ENCODE measurements at regions not wholly inside any gene's neighbourhood (a gene's known extent, or its start where the extent isn't known, plus 50 kb on each side); places are given as distances from the start of the nearest gene placed in this dataset.
"Not testable (repeated sequence)": the region's sequence is repeated elsewhere in the genome, so short reads cannot be mapped to it uniquely, and the experiment has no call there.

DNA sequence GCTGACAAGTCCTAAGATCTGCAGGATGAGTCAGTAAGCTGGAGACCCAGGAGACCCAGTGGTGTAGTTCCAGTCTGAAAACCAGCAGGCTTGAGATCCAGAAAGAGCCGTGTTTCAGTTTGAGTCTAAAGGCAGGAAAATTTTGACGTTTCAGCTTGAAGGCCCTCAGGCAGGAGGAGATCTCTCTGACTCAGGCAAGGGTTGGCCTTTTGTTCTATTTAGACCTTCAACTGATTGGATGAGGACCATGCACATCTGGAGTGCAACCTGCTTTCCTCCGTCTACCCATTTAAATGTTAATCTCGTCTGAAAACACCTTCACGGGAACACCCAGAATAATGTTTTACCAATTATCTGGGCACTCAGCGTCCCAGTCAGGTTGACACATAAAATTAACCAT is 69.5 kb downstream of the NPIPA7 start:
- intact Hi-C loops (cut with micrococcal nuclease): not testable (repeated sequence)

DNA sequence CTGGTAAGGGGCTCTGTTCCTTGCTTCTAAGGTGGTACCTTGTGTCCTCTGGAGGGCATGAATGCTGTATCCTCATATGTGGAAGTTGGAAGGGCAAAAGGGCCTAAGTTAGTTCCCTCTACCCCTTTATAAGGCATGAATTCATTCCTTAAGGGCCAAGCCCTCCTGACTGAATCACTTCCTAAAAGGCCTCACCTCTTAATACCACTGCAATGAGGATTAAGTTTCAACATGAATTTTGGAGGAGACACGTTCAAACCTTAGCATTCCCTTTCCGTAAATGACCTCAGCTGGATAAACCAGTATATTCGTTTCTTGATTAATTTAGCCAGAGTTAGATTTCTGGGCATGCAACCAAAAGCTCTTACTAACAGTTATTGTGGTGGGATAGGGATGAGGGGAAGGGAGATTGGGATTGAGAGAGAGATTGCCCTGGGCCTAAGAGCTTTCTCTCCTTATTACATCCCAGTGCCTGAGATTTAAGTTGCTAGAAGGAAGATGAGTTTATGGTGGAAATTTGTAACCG is 70.8 kb downstream of the NPIPA7 start:
- intact Hi-C loops (cut with micrococcal nuclease): not testable (repeated sequence)

DNA sequence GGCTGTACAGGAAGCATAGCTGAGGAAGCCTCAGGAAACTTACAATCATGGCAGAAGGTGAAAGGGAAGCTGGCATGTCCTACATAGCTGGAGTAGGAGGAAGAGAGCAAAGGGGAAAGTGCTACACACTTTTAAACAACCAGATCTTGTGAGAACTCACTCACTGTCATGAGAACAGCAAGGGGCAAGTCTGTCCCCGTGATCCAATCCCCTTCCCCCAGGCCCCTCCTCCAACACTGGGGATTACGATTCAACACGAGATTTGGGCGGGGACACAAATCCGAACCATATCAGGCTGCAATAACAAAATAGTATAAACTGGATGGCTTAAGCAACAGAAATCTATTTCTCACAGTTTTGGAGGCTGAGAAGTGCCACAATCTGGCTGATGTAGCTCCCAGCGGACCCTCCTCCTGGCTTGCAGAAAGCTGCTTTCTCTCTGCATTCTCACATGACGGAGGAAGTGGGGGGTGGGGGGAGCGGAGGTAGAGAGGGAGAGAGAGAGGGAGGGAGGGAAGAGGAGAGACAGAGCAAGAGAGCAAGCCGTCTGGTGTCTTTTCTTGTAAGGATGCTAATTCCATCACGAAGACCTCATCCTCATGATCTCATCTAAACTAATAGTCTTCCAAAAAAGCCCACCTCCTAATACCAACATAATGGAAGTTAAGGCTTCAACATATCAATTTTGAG is 72.9 kb downstream of the NPIPA7 start:
- intact Hi-C loops (cut with micrococcal nuclease): not testable (repeated sequence)

DNA sequence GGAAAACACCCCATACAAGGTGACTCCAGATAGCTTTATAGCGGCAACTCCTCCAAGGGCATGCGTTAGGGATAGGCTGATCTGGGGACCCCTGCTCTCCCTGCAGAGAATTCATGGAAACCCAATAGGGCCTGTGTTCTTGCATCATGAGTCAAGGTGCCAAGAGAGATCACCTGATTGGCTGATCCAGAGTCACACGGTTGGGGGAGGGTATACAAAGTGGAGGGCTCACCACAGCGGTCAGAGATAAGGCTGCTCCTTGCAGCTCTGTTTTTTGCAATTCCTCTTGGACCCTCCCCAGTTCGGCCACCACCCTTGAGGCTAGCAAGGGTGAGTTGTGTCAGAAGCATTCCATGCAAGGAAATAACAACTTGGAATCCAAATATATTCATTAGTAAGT is 79.6 kb downstream of the NPIPA7 start:
- intact Hi-C loops (cut with micrococcal nuclease): not testable (repeated sequence)

DNA sequence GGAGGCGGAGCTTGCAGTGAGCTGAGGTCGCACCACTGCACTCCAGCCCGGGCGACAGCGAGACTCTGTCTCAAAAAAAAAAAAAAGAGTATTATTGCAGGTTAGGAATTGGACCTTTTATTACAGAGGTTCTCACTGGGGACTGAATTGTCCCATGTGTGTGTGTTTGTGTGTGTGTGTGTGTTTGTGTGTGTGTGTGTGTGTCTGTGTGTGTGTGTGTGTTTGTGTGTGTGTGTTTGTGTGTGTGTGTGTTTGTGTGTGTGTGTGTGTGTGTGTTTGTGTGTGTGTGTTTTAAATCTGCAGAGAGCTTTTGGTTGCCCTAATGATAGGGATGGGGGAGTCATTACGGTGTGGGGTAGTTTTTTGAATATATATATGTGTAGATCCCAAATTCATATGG is 84.9 kb downstream of the NPIPA7 start:
- intact Hi-C loops (cut with micrococcal nuclease): not testable (repeated sequence)

DNA sequence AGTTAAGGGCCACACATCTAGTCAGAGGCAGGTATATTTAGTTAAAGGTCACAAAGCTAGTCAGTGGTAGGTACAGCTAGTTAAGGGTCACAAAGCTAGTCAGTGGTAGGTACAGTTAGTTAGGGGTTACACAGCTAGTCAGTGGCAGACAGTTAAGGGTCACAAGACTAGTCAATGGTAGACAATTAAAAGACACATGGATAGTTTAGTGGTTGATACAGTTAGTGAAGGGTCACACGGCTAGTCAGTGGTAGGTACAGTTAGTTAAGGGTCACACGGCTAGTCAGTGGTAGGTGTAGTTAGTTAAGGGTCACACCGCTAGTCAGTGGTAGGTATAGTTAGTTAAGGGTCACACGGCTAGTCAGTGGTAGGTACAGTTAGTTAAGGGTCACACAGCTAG is 110.0 kb downstream of the NPIPA7 start:
- intact Hi-C loops (cut with micrococcal nuclease): not testable (repeated sequence)

DNA sequence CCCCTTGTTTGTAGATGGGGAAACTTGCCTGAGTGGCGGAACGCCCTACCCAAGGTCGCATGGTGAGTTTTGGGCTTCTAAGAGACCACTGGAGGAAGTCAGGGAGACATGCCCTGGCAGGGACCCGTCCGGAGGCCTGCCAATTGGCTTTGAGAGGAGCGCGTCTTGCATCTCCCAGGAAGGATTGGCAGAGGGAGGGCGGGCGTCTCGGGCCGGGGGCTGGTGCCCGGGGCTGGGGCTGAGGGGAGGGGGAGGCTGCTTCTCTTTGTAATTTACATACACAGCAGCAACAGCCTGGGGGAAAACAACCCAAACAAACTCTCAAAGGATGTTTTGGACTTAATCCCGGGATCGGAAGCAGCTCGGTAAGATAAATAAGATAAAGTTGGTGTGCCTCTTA is 110.5 kb downstream of the NPIPA7 start:
- intact Hi-C loops (cut with micrococcal nuclease): not testable (repeated sequence)

DNA sequence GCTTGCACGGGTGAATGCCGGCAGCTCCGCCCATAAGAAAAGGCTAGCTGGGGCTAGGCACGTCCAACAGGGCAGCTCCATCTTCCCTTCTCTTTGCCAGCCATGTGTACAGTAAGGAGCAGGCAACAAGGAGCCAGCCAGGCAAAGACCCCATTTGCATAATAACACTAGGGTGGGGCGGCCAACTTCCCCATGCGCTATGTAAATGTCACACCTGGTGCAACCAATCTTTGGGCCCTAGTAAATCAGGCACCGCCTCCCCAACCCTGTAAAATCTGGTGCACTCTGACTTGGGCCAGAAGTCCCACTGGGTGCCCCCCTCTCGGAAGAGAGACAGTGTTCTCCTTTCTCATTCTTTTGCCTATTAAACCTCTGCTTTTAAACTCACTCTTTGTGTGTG is 115.2 kb downstream of the NPIPA7 start:
- intact Hi-C loops (cut with micrococcal nuclease): not testable (repeated sequence)

DNA sequence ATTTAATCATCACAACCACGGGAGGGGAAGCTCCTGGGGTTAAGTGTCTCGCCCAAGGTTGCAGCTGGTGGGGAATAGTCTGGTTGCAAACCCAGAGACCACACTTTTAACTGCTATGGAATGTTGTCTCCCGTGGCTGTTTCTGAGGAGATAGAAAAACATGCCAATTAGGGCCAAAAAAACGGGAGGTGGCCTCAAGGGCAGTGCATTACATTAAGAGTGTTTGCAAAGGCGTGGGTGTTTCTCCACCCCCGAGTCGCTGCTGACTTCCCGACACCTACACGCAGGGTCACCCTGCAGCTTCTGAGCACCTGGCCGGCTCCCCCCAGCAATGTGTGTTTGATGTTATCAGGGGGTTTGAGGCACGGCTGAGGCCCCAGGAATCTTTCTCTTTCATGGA is 116.1 kb downstream of the NPIPA7 start:
- intact Hi-C loops (cut with micrococcal nuclease): not testable (repeated sequence)

DNA sequence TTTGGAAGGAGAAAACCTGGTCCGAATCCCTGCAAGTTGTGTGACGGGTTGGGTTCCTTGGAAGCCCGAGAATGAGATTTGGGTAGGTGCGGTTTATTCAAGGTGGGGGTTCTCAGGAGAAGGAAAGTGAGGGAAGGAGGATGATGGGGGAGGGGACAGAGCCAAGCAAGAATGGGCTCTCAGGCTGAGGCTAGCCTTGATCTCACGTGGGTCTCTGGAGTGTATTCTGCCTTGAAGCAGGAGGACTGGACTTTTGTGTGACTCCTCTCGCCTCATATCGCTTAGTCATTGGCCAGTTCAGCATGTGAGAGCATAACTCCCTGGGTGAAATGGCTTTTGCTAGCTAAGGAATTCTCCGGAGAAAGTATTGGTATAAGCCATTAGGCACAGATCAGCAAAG is 120.9 kb downstream of the NPIPA7 start:
- intact Hi-C loops (cut with micrococcal nuclease): not testable (repeated sequence)

DNA sequence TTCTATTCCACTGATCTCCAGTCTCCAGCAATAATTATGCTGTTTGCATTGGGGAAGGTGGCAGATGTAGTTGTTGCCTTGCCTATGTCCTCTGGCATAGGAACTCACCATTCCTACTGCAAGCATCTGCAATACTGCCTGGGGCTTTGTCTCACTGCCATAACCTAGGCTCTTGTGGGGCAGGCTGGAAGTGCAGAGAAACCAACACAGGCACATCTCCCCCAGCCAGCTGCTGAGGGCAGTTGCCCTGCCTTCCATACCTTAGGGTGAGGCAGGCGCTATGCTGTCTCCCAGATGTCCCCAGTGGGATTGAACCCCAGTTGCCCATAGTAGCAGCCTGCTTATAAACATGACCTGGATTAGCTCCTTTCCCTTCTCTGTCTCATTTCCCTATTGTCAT is 128.1 kb downstream of the NPIPA7 start:
- intact Hi-C loops (cut with micrococcal nuclease): not testable (repeated sequence)

DNA sequence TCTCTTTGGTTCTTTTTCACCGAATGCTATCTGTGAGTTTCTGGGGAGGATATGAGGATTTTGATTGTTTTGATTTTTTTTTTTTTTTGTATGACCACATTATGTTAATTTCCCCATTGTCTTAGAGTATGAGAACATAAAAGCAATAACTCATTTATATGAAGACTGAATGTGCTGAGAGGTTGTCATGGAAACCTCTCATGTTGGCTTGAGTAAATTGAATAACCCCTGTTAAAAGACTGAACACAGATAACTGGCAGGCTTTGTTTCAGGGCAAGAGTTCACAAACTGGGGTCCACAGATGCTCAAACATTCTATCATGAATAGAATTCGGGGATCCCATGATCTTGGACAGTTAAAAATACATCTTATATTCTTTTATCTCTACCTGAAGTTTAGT is 129.4 kb downstream of the NPIPA7 start:
- intact Hi-C loops (cut with micrococcal nuclease): not testable (repeated sequence)

DNA sequence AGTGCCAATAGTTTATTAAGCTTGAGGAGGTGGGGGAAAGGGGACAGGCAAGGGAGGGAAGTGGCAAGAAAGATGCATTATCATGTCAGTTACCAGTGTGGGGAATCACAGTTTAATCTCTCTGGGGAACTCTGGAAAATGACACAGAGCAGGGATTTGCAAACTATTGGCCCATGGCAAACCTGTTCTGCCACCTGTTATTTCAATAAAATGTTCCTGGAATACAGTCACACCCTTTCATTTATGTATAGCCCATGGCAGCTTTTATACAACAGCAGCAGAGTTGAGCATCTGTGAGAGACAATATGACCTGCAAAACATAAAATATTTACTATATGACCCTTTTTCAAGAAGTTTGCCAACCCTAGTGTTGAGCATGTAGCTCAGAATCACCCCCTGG is 140.5 kb downstream of the NPIPA7 start:
- intact Hi-C loops (cut with micrococcal nuclease): not testable (repeated sequence)

DNA sequence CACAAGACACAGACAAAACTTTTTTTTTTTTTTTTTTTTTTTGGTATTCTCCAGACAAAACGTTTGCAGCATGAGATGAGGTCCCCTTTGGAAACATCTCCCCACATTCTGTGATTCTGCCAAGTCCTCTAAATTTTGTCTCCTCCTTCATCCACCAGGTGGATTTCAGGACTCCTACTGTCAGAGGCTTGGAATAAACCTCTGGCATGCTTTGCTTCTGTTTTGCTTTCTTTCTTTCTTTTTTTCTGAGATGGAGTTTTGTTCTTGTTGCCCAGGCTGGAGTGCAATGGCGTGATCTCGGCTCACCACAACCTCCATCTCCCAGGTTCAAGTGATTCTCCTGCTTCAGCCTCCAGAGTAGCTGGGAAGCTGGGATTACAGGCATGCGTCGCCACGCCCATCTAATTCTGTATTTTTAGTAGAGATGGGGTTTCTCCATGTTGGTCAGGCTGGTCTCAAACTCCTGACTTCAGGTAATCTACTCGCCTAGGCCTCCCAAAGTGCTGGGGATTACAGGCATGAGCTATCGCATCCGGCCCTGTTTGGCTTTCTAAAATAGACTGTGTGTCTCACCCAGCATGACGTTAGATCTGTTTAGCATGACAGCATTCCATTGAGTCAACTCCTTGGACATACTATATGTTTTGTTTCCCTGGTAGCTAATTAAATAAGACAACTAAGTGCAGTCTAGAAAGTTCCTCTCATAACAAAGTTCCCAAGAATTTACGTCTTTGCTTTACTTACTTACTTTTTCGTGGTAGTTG is 142.5 kb downstream of the NPIPA7 start:
- intact Hi-C loops (cut with micrococcal nuclease): not testable (repeated sequence)

DNA sequence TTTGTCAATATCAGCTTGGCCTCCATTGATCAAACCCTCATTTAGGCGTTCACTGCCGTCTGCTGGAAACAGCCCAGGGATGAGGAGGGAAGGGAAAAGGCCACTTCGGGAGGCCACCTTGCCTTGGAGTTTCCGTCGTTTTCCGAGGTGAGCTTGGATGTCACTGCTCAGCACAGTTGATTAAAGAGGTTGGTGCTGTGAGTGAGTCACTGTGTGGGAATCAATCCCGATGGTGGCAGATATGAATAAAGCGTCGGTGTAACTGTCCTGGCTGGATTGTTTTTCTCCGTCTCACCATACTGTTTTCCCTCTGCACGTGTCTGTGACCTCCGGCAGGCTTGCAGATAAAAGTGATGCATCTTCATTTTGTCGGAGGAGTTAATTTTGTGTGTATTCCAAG is 148.1 kb downstream of the NPIPA7 start:
- intact Hi-C loops (cut with micrococcal nuclease): not testable (repeated sequence)

DNA sequence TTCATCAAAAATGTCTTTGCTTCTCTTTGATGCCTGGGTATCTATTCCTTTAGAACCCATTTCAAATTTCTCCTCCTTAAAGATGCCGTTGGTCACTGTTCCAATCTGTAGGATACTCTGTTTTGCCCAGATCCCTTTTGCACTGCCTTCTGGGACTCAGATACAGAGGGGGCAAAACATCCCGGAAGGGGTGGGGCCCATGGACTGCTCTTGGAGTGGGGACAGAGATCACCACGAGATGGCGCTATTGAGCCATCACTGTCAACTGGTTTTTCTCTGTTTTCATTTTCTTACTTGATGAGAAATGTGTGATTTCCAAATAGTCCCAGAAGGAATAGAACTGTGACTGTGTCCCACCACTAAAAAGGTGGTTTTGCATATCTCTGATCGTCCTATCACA is 151.8 kb downstream of the NPIPA7 start:
- intact Hi-C loops (cut with micrococcal nuclease): not testable (repeated sequence)

DNA sequence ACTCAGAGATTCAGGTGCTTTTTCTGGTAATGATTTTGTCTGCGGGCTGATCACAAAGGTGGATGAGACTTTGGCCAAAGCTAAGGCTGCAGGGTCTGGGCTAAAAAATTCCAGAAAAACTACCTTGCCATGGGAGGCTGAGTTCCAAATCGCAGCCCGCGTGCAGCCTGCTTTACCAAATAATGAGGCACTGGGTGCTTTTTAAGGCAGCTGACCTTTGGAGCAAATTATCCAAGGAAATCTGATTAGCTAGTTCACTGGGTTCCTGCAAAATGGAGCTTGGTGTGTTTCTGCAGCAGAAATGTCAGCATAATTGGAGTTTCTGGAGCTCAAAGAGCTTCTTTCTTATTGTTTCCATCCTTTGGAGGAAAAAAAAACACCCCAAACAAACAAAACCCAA is 156.6 kb downstream of the NPIPA7 start:
- intact Hi-C loops (cut with micrococcal nuclease): not testable (repeated sequence)

DNA sequence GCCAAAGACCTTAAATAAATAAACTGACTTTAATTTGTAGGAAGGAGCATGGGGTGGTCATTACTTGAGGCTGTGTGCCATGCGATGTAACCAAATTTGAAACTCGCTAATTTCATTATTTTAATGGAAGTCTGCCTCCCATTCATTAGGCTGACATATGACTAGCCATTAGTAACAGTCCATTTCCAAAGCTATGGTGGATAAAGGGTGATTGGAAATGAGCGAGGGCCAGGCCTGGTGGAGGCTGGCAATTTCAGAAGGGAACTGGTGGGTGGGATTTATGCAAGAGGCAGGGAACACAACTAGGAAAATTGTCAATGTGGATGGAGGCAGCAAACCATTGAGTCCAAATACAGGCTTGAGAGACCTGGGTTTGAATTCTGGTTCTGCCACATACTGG is 157.2 kb downstream of the NPIPA7 start:
- intact Hi-C loops (cut with micrococcal nuclease): not testable (repeated sequence)

DNA sequence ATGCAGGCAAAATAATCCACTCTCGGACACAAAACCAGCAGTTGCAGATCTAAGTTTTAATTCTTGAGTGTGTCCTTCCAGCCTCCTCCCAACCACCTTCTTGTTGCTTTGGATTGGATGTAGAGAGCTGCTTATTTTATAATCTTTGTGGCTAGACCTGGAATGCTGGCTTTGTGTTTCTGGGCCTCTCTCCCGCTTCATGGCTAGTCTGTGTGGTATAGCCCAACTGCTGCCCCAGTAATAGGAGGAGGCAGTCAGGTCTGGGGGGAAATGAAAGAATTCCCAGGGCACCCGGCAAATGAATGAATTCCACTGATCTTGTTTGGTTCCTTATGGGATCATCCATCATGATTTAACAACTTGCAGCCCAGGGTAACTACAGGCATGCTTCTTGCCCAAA is 170.8 kb downstream of the NPIPA7 start:
- intact Hi-C loops (cut with micrococcal nuclease): not testable (repeated sequence)

DNA sequence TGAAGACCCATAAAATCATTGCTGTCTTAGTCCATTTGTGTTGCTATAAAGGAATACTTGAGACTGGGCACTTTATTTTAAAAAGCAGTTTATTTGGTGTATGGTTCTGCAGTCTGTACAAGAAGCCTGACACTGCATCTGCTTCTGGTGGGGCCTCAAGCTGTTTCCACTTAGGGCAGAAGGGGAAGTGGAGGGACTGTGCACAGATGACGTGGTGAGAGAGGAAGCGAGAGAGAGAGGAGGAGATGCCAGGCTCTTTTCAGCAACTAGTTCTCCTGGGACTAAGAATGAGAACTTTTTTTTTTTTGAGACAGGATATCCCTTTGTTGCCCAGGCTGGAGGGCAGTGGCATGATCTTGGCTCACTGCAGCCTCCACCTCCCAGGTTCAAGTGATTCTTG is 171.9 kb downstream of the NPIPA7 start:
- intact Hi-C loops (cut with micrococcal nuclease): not testable (repeated sequence)

DNA sequence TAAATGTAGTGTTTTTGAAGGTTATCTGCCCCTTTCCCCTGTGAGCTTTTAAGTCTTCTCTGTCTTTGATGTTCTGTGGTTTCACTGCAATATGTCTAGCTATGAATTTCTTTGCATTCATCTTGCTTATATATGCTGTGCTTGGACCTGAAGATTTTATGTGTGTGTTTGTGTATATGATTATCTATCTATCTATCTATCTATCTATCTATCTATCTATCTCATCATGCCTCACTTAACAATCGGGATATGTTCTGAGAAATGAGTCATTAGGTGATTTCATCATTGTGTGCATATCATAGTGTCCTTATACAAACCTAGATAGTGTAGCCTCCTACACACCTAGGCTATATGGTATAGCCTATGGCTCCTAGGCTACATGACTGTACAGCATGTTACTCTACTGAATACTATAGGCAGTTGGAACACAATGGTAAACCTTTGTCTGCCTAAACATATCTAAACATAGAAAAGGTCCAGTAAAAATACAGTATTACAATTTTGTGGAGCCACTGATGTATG is 173.9 kb downstream of the NPIPA7 start:
- intact Hi-C loops (cut with micrococcal nuclease): not testable (repeated sequence)

DNA sequence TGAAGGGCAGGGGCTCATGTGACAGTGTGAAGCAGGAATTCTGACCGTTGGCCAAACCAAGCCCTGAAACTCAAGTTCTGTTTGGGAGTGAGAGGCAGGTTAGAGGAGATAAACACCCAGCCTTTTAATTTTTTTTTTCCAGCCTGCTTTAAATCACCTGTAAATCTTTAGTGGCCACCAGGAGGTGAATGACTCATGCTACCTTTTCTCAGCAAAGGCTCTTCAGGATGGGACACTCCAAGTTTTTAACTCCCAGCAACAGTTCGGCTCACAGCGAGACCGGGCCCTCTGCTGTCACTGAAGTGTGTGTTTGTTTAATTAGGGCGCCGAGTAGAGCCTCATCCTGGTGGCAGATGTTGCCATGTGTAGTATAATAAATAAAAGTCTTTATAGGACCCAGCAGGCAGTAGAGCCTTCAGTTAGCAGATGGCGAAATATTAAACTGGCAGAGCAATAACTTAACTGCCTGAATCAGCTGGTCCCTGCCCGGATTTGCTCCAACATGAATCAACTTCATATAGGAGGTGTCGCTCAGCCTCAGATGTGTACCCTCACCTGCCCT is 180.3 kb downstream of the NPIPA7 start:
- intact Hi-C loops (cut with micrococcal nuclease): not testable (repeated sequence)

Measured in T-helper 2 cell treated with Interferon-gamma antibody and Interleukin-4, amounts not matched to agents 100 ng/mL and 5 ng/mL, for 36 hours (primary cell).